Gastrocnemius medialis (tissue), 4 donors: ENCODE measurements at regions not wholly inside any gene's neighbourhood (a gene's known extent, or its start where the extent isn't known, plus 50 kb on each side); places are given as distances from the start of the nearest gene placed in this dataset.
"Not testable (repeated sequence)": the region's sequence is repeated elsewhere in the genome, so short reads cannot be mapped to it uniquely, and the experiment has no call there.

ENCODE experiments used
- ATAC-seq, 2 donors: fragments of 150-250 bp; one replicate each; pipeline ENCODE4 v1.9.1; 2016
- DNase-seq, 2 donors: peaks; one replicate each; pipeline ENCODE4 v3.0.0-alpha.2; 2019
- H3K27ac ChIP-seq, 4 donors: fragments of 200-600 bp; sonication (generic); 1 replicate in 1 of 4; 2 replicates in 3 of 4; pipeline ENCODE4 v1.5.1; 2016 to 2018; ENCODE audit warnings: mild to moderate bottlenecking in 2 of 4, moderate library complexity in 1 of 4
- H3K27me3 ChIP-seq, 3 donors: fragments of 200-600 bp; sonication (generic) in 2 of 3; 1 replicate in 1 of 3; 2 replicates in 2 of 3; pipeline versions ENCODE4 v1.5.1 to v1.6.0; 2016 to 2019; ENCODE audit warnings: mild to moderate bottlenecking in 1 of 3, moderate library complexity in 1 of 3
- H3K36me3 ChIP-seq, 2 donors: fragments of 200-600 bp; sonication (generic) in 1 of 2; one replicate each; pipeline ENCODE4 v1.5.1; 2017 to 2018
- H3K4me1 ChIP-seq, 2 donors: fragments of 200-600 bp; sonication (generic) in 1 of 2; one replicate each; pipeline ENCODE4 v1.5.1; 2016 to 2017; ENCODE audit warnings: mild to moderate bottlenecking in 2 of 2
- H3K4me3 ChIP-seq, 4 donors: fragments of 200-600 bp; sonication (generic) in 3 of 4; 1 replicate in 1 of 4; 2 replicates in 3 of 4; pipeline ENCODE4 v1.5.1; 2016 to 2019; ENCODE audit warnings: mild to moderate bottlenecking in 2 of 4
- H3K9me3 ChIP-seq, 3 donors: fragments of 200-600 bp; sonication (generic) in 2 of 3; 1 replicate in 1 of 3; 2 replicates in 2 of 3; pipeline ENCODE4 v1.5.1; 2016 to 2019
- CTCF ChIP-seq, 5 experiments: fragments of 450-650 bp in 3 of 5; fragments of 200-600 bp in 2 of 5; sonication (generic) in 2 of 5; IDR thresholded peaks in 4 of 5; conservative IDR thresholded peaks in 1 of 5; 1 replicate in 4 of 5; 2 replicates in 1 of 5; pipeline ENCODE4 v1.5.1; 2016 to 2019; ENCODE audit warnings: antibody characterized with exemption in 5 of 5, mild to moderate bottlenecking in 3 of 5, moderate library complexity in 3 of 5
- POLR2A ChIP-seq, 2 donors: fragments of 450-650 bp; IDR thresholded peaks; one replicate each; pipeline ENCODE4 v1.6.1; 2017; ENCODE audit warnings: antibody characterized with exemption in 2 of 2, mild to moderate bottlenecking in 2 of 2, moderate library complexity in 2 of 2
- in situ Hi-C, 4 donors: fragments of 200-750 bp; cut with MboI; loops; one replicate each; pipeline versions ENCODE4 v1.15.0 to v1.8.0; 2017; ENCODE audit warnings: low sequenced_read_pairs in 4 of 4
- intact Hi-C: fragments of 100-400 bp; cut with DNase I; formaldehyde crosslinking; loops from one replicate; pipeline ENCODE4 v1.15.1; 2023; ENCODE audit warnings: low total_unique reads

DNA sequence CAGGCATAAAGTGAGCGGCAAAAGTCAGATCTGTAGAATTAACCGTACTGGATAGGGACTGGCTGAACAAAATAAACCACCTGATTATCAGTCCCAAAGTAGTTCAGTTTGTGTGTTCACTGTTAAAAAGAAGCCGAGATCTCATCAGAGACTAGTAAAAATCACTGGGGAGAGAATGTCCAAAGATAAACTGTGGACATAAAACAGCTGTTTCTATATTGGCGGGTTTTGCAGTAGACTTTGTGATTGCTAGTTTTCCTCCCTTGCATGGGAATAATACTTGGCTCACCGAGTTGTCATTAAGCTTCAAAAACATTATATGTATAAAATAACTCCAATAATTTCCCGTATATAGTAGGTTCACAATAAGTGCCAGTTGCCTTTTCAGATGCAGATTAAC, 114.2 kb upstream of the ID4 start:
- intact Hi-C loops (no loop called here), in situ Hi-C loops (no loop called here)
- no peak overlapping the region for H3K27ac ChIP-seq
- no peak for ATAC-seq
- DNase-seq, result no peak
- H3K27me3 ChIP-seq, result no peaks in the 10 kb centered on the region
- H3K9me3 ChIP-seq, result no peaks in the 10 kb centered on the region
- no peak overlapping the region for H3K4me3 ChIP-seq
- no peaks in the 10 kb centered on the region for H3K4me1 ChIP-seq
- H3K36me3 ChIP-seq, result no peaks in the 10 kb centered on the region
- TF ChIP-seq POLR2A (IDR thresholded peaks at IDR 0.05) (no peak), CTCF (IDR thresholded peaks at IDR 0.05 in 4 of 5, conservative IDR thresholded peaks at IDR 0.05 in 1 of 5) (no peak)

DNA sequence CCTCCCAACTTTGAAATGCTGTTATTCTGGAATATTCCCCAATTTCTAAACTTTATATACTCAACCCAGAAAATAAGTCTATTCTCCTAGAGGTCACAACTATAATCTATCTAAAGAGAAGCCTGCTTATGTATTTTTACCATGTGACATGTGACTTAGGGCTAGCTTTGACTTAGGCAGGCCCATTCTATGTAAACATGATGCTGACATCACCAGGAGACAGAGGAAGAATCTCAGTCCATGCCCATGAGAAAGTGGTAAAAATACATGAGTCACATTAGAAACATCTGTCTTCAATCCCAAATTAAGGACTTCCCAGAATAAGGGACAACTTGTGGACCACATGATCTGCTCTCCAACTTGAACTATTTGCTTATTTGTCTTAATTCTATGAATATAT, 113.6 kb upstream of the ID4 start:
- TF ChIP-seq POLR2A (IDR thresholded peaks at IDR 0.05), result no peak
- no peak for TF ChIP-seq CTCF (IDR thresholded peaks at IDR 0.05 in 4 of 5, conservative IDR thresholded peaks at IDR 0.05 in 1 of 5)
- ATAC-seq, result no peak
- Histone ChIP-seq H3K27ac (no peak overlapping the region), H3K9me3 (no peaks in the 10 kb centered on the region), H3K4me3 (no peak overlapping the region), H3K27me3 (no peaks in the 10 kb centered on the region), H3K4me1 (no peaks in the 10 kb centered on the region), H3K36me3 (no peaks in the 10 kb centered on the region)
- in situ Hi-C loops, result no loop called here
- intact Hi-C loops, result no loop called here
- no peak for DNase-seq

GRCh38 chr6:19725436-19725835, 111.7 kb upstream of the ID4 start:
- ATAC-seq, H3K4me1 ChIP-seq, H3K27me3 ChIP-seq, H3K4me3 ChIP-seq, intact Hi-C loops, H3K27ac ChIP-seq, H3K36me3 ChIP-seq, DNase-seq, in situ Hi-C loops, H3K9me3 ChIP-seq: not testable (repeated sequence)

- no peaks in the 10 kb centered on the region for H3K27me3 ChIP-seq
- in situ Hi-C loops (no loop called here), intact Hi-C loops (no loop called here)
- no peaks in the 10 kb centered on the region for H3K36me3 ChIP-seq
- H3K9me3 ChIP-seq, result no peaks in the 10 kb centered on the region
- DNase-seq, result no peak
- no peaks in the 10 kb centered on the region for H3K4me1 ChIP-seq
- H3K27ac ChIP-seq, result no peak overlapping the region
- TF ChIP-seq POLR2A (IDR thresholded peaks at IDR 0.05) (no peak), CTCF (IDR thresholded peaks at IDR 0.05 in 4 of 5, conservative IDR thresholded peaks at IDR 0.05 in 1 of 5) (no peak)
- ATAC-seq, result no peak
- H3K4me3 ChIP-seq, result no peak overlapping the region
Observed at GRCh38 chr6:19731282-19731681, 105.9 kb upstream of the ID4 start.

GRCh38 chr6:19734061-19734460, 103.1 kb upstream of the ID4 start:
- intact Hi-C loops, result no loop called here
- DNase-seq (no peak), ATAC-seq (no peak)
- in situ Hi-C loops, result no loop called here
- TF ChIP-seq CTCF (IDR thresholded peaks at IDR 0.05 in 4 of 5, conservative IDR thresholded peaks at IDR 0.05 in 1 of 5) (no peak), POLR2A (IDR thresholded peaks at IDR 0.05) (no peak)
- no peak overlapping the region for H3K27ac ChIP-seq
- H3K4me3 ChIP-seq, result no peak overlapping the region
- H3K36me3 ChIP-seq, result no peaks in the 10 kb centered on the region
- H3K27me3 ChIP-seq, result no peaks in the 10 kb centered on the region
- H3K9me3 ChIP-seq, result no peaks in the 10 kb centered on the region
- H3K4me1 ChIP-seq, result no peaks in the 10 kb centered on the region
